22Rv1 (cell line): ENCODE measurements at regions not wholly inside any gene's neighbourhood (a gene's known extent, or its start where the extent isn't known, plus 50 kb on each side); places are given as distances from the start of the nearest gene placed in this dataset.

Experiments
- H3K27ac ChIP-seq: fragments of 450-650 bp; 2 replicates; pipeline ENCODE4 v1.5.1; 2017
- CTCF ChIP-seq: fragments of 450-650 bp; IDR thresholded peaks from 2 replicates; pipeline ENCODE4 v1.5.1; 2017; ENCODE audit warnings: mild to moderate bottlenecking
- ZFX ChIP-seq: fragments of 450-650 bp; IDR thresholded peaks from 2 replicates; pipeline ENCODE4 v1.6.1; 2017; ENCODE audit warnings: antibody characterized with exemption, borderline replicate concordance

DNA sequence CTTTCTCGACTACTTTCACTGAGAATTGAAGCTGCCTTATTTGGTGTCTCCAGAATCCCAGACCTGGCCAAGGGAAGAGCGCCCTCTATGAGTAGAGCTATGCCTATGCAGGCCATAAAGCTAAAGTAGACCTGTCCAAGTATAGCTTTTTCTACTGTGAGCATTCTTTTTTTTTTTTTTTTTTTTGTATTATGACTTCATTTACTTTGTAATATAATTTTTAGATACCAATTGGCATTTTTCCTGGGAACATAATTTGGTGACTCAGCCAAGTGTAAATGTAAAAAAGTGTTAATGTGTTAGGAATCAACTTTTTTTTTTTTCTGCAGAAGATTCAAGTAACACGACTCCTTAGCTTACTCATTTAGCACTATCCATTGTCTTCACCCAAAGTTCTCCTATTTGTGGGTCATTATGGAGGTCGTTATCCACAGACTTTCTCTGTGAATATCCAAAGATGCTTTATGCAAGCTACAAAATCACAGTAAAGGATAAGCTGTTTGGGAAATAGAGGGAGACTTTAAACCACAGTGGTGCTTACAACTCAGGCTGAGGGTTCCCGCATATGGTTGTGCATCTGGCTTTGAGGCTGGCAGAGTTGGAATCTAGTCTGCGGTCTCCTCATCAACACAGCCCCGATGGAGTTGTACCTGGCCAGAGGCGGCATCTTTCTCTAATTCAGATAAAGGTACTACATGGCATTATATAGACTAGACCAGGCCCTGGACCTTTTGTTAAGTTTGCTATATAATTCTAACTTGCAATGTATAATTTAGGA, 1040.2 kb upstream of the SORCS1 start:
- H3K27ac ChIP-seq = no peak overlapping the region
- peak; percentile 94 for TF ChIP-seq CTCF
- no peak for TF ChIP-seq ZFX

- no peak for TF ChIP-seq CTCF
- no peak for TF ChIP-seq ZFX
- H3K27ac ChIP-seq = no peak overlapping the region
Observed at GRCh38 chr10:108203905-108204527, 1039.5 kb upstream of the SORCS1 start.

- no peak for TF ChIP-seq ZFX
- no peak for TF ChIP-seq CTCF
- no peak overlapping the region for H3K27ac ChIP-seq
Observed at GRCh38 chr10:108187408-108188012, 1023.0 kb upstream of the SORCS1 start.

GRCh38 chr10:108184114-108184513, 1019.6 kb upstream of the SORCS1 start:
- H3K27ac ChIP-seq = no peak overlapping the region
- TF ChIP-seq ZFX (no peak), CTCF (no peak)

GRCh38 chr10:108180878-108181277, 1016.4 kb upstream of the SORCS1 start:
- TF ChIP-seq ZFX (no peak), CTCF (no peak)
- no peak overlapping the region for H3K27ac ChIP-seq

DNA sequence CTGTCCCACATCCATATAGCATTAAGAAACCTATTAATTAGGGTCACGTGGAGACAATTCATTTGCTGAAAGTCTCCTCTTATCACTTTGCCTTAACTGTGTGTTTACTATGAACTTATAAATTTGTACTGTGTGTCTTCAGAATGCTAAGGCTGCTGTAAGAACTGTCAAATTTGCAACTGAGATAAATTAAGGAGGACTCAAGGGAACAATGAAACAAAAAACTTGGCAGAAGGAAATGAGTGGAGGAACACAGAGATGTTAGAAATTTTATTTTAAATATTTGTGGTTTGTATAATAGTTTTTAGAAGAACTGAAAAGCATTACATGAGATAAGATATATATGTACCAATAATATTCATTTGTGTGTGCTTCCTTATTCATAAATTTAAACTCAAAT, 1005.3 kb upstream of the SORCS1 start:
- H3K27ac ChIP-seq = no peak overlapping the region
- no peak for TF ChIP-seq CTCF
- TF ChIP-seq ZFX = no peak

GRCh38 chr10:108167766-108168165, 1003.3 kb upstream of the SORCS1 start:
- no peak overlapping the region for H3K27ac ChIP-seq
- TF ChIP-seq ZFX = no peak
- no peak for TF ChIP-seq CTCF
